ENCODE measurements at regions not wholly inside any gene's neighbourhood (a gene's known extent, or its start where the extent isn't known, plus 50 kb on each side); places are given as distances from the start of the nearest gene placed in this dataset.

DNA sequence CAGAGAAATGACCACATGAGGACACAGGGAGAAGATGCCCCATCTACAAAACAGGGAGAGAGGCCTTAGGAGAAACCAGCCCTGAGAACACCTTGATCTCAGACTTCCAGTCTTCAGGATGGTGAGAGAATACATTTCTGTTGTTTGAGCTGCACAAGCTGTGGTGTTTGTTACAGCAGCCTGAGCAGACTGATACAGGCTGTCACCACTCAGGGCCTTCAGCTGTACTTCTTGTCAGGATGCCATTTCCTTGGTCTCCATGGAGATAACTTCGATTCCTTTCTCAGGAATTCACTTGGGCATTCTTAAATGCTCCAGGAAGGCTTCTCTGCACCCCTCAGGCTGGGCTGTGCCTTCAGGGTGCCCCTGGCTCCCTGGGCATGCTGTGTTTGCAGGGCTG lies 85.7 kb upstream of the IGFBP3 start:
- no peak for TF ChIP-seq CTCF (IDR thresholded peaks at IDR 0.05)
- no peak for TF ChIP-seq POLR2A (IDR thresholded peaks at IDR 0.05)

Data from heart left ventricle (tissue), 13 donors.